NCI-H1930 (cell line): ENCODE measurements at regions not wholly inside any gene's neighbourhood (a gene's known extent, or its start where the extent isn't known, plus 50 kb on each side); places are given as distances from the start of the nearest gene placed in this dataset.
"Not testable (repeated sequence)": the region's sequence is repeated elsewhere in the genome, so short reads cannot be mapped to it uniquely, and the experiment has no call there.

Experiments
- DNase-seq, 2 experiments: peaks; one replicate each; lab custom pipeline; 2025; lab: John Stamatoyannopoulos, UW

DNA sequence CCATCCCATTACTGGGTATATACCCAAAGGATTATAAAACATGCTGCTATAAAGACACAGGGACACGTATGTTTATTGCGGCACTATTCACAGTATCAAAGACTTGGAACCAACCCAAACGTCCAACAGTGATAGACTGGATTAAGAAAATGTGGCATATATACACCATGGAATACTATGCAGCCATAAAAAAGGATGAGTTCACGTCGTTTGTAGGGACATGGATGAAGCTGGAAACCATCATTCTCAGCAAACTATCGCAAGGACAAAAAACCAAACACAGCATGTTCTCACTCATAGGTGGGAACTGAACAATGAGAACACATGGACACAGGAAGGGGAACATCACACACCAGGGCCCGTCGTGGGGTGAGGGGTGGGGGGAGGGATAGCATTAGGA is 106.1 kb downstream of the CHD1L start:
- not testable (repeated sequence) for DNase-seq

DNA sequence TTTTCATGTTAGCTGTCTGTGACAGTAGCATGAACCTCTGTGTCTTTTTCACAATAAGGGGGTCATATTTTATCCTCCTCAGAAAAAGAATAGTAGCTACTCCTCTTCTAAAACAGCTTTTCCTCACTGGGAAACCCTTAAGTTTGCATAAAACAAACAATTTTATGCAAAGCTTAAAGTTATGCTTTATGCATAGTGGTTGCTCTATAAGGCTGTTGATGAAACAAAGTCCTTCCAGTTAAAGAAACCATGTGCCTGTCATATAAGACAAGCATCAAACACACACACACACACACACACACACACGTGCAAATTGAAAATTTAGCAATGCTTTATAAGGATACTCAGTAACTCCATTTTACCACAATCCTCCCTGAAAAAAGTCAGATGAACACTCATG is 107.0 kb downstream of the CHD1L start:
- DNase-seq: no peak

DNA sequence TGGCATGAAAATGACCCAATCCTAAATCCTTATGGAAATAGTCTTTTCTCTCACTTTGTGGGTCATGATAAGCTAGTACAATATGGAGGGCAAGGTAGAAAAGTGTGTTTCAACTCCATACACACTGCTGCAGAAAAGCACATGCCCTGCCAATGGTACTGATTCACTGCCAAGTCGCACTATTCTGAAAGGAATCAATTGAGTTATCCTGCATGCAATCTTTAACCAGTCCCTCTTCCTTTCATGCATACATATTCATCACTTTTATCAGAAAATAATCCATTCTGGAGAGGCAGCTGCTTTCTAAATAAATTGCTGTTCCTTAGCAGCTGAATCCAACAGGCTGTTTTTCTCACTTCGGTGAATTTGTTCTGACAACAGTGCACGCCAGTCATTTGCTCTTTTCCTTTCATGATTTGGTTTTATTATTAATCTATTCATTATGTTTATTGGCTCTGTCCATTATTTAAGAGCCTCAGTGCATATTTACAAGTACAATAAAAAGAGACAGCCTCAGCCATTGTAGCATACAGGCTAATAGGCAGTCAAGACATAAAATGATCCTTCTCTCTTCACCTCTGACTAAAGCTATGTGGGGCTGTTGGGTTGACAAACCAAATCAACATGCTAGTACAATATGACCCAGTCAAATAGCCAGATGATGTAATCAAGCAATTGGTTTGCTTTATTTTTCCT is 108.8 kb downstream of the CHD1L start:
- no peak for DNase-seq

DNA sequence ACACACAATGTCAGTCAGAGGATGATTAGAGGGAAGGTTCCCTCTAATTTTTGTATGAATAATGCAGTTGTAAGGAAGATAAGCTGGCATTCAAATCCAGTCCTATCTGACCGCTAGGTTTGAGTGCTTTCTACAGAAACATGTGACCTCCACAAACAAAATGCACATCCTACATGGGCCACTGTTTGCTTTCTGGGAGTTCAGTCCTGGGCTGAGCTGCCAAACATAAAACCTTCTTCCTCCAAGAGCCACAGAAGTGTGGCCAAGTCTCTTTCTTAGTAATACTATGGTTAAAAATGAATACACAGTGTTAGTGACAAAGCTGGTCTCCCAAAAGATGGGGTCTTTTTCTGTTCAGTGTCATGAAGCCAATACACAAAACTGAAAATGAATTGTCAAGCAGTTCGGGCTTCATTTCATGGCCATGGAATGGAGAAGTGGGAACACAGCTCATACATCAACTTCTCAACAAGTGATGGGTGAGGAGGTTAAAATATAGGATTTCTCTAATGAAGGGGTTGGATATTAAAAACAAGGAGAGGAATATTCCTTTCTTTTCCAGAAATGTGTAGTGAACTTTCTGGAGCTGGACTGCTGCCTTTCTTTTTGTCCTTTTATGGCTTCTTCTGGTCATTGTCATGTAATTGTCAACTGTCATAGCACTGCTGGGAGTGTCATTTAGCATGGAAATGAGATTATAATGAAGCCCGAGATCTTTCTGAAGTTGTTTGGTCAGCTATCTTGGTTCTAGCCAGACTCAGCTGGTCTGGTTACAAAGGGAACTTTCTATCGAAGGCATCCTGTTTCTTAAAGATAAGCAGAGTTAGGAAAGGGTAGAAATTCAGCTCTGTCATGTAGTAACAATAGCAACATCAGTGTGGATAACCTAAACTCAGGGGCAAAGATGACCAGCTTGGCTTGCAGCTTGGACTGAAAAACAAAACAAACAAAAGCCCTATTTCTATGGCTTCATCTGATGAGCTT is 135.1 kb downstream of the CHD1L start:
- no peak for DNase-seq

DNA sequence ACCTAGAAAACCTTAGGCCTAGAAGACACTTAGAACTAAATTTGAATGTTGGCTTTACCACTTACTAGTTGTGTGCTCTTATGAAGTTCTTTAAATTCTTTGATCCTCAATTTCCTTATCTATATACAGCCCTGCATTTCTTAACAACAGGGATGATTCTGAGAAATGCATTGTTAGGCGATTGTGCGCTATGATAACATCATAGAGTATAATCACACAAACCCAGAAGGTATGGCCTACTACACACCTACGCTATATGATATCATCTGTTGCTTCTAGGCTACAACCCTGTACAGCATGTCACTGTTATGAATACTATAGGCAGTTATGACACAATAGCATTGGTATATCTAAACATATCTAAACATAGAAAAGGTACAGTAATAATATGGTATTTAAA is 137.4 kb downstream of the CHD1L start:
- DNase-seq: no peak

DNA sequence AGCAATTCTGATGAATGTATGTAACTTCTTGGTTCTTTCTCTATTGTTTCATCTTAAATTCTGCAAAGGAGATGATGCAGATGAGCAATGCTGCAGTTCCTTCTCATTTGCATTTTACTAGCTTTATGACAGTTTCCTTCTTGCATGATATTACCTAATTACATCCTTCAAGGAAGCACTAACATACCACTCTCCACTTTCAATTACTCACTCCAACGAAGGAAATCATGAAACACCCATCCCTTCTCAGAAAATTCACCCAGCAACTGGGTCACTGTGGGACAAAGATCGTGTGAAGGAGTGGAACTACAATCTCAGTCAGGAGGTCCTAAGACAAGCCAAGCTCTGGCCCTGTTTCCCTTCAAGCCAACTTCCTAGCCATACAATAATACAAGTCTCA is 142.3 kb downstream of the CHD1L start:
- DNase-seq: no peak

DNA sequence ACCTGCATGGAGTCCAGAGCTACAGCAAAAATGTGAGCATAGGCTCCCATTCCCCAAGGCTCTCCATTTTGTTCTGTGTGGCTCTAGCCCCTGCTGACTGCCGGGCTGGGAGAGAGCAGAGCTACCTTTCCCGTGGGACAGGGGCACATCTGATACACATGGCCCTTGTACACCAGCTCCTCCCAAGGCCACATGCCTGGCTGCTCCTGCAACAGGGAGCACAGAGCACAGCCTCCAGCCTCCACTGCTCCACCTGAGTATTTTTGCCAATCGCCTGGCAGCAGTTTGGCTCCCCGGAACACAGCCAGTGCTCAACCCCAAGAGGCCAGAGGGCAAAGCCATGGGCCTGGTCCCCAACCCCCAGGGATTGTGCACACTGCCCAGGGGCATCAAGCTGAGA is 146.5 kb downstream of the CHD1L start:
- DNase-seq: no peak

DNA sequence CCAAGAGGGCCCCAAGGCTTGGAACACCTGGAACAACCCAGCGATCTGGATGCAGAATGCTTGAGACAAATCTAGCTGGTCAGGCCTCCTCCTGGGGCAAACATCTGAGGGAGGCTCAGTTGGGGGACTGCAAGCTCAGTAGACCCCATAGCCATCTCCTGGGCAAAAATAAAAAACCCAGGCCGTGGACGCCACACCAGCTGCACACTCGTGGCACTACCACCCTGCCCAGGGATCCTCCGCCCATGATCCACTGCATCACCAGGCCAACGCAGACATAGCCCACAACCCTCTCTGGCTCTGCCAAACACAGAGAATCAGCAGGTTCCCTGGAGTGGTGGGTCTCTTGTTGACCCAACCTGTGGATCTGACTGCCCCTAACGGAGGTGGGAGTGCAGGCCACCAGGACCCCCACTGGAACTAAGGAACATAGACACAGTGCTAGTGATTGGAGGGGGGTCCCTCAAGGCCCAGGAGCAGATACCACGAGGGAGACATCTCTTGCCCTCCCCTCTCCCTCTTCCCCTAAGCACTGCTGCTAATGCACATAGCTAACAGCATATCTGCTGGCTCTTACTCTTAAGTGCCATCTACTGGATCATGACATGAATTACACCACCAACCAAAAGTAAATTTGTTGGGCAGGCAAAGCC is 147.2 kb downstream of the CHD1L start:
- DNase-seq: peak; percentile 19 to 62

DNA sequence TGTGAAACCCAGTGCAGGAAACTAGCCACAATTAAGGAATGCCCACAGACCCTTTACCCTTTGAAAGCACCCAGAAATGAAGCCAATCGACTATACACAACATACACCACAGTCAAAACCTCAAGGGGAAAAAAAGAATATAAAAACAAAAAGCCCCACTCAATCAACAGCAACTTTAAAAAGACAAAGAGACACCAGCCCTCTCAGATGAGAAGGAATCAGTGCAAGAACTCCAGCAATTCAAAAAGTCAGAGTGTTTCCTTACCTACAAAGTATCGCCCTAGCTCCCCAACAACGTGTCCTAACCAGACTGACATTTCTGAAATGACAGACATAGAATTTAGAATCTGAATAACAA is 147.7 kb downstream of the CHD1L start:
- no peak for DNase-seq

DNA sequence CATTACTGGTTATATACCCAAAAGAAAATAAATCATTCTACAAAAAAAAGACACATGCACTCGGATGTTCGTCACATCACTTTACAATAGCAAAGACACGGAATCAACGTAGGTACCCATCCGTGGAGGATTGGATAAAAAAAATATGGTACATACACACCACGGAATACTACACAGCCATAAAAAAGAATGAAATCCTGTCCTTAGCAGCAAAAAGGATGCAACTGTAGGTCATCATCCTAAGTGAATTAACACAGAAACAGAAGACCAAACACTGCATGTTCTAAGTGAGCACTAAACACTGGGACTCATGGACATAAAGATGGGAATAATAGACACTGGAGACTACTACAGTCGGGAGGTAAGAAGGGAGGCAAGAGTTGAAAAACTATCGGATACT is 148.6 kb downstream of the CHD1L start:
- DNase-seq: no peak

DNA sequence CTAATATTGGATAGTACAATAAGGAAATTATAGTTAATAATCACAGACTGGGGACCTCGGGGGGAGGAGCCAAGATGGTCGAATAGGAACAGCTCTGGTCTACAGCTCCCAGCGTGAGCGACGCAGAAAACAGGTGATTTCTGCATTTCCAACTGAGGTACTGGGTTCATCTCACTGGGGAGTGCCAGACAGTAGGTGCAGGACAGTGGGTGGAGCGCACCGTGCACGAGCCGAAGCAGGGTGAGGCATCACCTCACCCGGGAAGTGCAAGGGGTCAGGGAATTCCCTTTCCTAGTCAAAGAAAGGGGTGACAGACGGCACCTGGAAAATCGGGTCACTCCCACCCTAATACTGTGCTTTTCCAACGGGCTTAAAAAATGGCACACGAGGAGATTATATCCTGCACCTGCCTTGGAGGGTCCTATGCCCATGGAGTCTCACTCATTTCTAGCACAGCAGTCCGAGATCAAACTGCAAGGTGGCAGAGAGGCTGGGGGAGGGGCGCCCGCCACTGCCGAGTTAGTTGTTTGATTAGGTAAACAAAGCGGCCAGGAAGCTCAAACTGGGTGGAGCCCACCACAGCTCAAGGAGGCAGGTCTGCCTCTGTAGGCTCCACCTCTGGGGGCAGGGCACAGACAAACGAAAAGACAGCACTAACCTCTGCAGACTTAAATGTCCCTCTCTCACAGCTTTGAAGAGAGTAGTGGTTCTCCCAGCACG is 138.8 kb upstream of the BCL9 start:
- DNase-seq: not testable (repeated sequence)

DNA sequence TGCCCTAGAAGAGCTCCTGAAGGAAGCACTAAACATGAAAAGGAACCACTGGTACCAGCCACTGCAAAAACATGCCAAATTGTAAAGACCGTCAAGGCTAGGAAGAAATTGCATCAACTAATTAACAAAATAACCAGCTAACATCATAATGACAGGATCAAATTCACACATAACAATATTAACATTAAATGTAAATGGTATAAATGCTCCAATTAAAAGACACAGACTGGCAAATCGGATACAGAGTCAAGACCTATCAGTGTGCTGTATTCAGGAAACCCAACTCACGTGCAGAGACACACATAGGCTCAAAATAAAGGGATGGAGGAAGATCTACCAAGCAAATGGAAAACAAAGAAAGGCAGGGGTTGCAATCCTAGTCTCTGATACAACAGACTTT is 137.0 kb upstream of the BCL9 start:
- not testable (repeated sequence) for DNase-seq

DNA sequence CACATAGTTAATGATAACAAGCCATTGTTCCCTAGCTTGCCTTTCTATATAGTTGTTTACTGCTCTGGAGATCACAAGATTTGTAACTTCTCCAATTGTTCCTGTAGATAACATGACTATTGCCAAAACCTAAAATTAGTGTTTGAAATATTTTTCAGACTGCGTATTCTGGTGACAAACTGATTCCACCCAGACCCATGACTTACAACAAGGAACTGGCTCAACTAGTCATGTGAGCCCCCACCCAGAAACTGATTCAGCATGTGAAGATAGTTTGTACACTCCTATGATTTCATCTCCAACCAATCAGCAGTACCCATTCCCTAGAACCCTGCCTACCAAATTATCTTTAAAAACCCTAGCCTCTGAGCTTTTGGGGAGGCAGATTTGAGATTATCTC is 131.4 kb upstream of the BCL9 start:
- no peak for DNase-seq

DNA sequence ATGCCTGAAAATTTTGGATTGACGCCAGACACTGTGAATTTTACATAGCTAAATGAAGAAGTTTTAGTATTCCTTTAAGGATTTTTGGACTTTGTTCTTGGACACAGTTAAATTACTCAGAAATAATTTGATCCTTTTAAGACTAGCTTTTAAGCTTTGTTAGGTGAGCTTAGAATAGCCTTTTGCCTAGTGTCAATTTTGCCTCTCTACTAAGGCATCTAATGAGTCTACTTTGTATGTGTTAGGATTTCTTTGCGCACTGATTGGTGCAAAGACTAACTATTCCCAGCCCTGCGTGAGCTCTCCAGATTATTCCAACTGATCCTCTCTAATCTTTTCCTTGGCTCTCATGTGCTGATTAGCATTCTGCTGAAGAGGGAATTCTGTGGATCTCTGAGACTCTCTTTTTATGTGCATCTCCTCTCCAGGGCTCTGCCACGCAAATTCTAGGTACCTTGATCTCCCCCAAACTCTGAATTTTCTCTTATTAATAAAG is 128.1 kb upstream of the BCL9 start:
- DNase-seq: no peak

DNA sequence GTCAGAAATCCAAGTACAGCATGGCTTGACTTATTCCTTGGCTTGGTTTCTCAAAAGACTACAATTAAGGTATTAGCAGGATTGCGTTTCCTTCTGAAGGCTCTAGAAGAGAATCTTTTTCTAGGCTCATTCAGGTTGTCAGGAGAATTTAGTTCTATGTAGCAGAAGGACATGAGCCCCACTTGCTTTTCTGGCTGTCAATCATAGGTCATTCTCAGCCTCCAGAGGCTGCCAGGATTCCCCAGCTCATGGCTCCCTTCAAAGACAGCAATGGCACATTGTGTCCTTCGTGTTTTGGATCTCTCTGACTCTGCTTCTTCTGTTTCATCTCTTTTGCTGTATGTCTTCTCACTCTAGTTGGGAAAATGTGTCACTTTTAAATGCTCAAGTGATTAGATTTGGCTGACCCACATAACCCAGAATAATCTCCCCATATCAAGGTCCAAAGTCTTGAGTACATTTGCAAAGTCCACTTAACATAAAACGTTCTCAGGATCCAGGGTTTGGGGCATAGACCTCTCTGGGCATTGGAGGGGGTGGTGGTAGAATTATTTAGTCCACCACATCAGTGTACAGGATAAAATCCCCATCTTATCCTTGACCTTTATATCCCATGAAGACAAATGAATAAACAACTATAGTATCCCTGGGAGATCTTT is 126.7 kb upstream of the BCL9 start:
- no peak for DNase-seq

DNA sequence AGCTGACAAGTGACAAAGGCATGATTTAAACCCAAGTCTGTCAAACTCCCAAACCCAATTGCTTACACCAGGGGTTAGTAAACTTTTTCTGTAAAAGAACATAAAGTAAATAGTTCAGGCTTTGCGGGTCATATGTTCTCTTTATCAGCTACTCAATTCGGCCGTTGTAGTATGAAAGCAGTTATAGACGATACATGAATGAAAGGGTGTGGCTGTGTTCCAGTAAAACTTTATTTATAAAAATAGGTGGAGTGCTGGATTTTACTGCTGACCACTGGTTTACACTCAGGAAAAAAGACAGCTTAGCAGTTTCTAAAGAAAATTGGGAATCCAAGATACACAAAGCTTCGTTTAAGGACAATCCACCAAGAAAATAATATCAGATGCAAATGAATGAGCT is 124.3 kb upstream of the BCL9 start:
- DNase-seq: no peak

DNA sequence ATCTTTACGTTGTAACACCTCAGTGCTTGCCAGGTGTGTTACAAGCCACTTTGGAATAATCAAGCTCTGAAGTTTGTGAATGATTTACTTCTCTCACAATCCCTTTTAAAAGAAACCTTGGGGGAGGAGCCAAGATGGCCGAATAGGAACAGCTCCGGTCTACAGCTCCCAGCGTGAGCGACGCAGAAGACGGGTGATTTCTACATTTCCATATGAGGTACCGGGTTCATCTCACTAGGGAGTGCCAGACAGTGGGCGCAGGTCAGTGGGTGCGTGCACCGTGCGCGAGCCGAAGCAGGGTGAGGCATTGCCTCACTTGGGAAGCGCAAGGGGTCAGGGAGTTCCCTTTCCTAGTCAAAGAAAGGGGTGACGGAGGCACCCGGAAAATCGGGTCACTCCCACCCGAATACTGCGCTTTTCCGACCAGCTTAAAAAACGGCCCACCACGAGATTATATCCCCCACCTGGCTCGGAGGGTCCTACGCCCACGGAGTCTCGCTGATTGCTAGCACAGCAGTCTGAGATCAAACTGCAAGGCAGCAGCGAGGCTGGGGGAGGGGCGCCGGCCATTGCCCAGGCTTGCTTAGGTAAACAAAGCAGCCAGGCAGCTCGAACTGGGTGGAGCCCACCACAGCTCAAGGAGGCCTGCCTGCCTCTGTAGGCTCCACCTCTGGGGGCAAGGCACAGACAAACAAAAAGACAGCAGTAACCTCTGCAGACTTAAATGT is 118.0 kb upstream of the BCL9 start:
- not testable (repeated sequence) for DNase-seq

DNA sequence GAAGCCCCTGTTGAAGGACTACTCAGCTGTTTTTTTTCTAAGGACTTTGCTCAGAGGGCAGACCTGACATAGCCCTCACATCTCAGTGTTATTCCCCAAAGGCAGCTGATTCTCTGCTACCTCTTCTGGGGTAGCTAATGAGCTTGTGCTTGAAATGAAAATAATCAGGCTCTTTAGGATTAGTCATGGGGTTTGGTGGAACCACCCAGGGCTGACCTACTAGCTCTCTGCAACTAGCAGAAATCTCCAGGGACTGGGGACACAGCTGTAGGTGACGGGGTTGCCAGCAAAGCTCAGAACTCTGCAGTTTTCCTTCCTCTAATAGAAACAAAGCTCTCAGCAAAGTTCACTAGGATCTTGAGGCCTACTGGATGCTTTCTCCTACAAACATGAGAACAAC is 106.4 kb upstream of the BCL9 start:
- DNase-seq: no peak

DNA sequence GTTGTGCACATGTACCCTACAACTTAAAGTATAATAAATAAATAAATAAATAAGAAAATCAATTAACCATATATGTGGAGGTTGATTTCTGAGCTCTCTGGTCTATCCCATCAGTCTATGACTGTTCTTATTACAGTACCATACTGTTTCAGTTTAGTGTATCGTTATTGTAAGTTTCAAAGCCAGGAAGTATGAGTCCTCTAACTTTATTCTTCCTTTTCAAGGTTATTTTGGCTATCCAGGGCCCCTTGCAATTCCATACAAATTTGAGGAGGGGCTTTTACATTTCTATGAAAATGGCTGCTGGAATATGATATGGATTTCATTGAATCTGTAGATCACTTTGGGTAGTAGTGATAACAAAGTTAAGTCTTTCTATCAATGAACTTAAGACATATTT is 96.9 kb upstream of the BCL9 start:
- DNase-seq: no peak

DNA sequence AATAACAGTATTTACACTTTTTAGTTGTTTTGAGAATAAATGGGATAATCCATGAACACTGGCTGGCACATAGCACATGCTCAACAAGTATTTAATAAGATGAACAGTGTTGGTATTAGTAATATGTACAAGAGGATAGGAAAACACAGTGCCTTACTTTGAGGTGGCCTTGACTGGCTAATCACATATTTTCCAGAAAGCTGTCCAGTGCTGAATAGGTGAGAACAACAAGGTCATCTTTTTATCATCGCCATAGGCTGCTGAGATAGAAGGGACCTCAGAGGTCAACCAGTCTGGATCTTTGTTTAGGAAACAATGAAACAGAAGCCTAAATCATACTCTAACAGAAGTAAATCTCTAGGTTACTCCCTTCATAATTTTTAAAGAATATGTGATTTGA is 89.7 kb upstream of the BCL9 start:
- no peak for DNase-seq

DNA sequence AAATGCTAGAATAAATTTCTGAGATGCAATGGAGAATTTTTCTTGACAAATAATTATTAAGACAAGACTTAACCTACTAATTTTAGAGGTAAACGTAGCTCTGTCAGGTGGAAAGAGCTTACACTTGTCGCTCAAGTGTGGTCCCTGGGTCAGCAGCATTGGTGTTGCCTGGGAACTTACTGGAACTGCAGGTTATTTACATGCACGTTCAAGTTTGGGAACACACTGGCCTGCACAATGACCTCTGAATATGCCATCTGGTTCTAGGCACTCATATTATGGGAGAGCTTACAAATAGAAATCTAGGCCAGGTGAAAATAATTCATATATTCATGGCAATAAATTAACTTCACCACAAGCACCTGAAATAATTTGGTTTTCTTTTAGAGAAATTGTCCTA is 88.5 kb upstream of the BCL9 start:
- DNase-seq: no peak
